GM18909 (cell line): ENCODE measurements at regions not wholly inside any gene's neighbourhood (a gene's known extent, or its start where the extent isn't known, plus 50 kb on each side); places are given as distances from the start of the nearest gene placed in this dataset.
"Not testable (repeated sequence)": the region's sequence is repeated elsewhere in the genome, so short reads cannot be mapped to it uniquely, and the experiment has no call there.

ENCODE experiments used
- ATAC-seq: cut with Tn5 transposase; IDR thresholded peaks from one replicate; pipeline ENCODE4 v1.9.1; 2021; ENCODE audit warnings: mild to moderate bottlenecking; ENCODE audit not compliant: unreplicated experiment, poor library complexity

DNA sequence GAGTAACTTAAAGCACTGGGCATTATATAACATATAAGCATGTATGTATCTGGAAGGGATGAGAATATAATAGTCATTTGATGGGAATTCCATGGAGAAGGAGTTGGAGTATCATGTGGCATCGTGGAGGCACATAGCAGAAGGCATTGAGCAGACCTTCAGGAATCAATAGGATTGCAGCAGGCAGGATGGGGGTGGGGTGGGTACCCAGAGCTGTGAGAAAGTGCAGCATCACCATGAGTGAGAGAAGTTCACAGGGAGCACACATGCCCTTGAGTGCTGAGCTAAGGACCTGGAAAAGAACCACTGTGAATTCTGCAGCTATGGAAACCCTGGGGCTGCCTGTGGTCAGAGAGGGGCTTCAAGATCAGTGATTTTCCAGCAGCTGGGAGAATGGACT, 57.3 kb downstream of the MED10 start:
- no peak for ATAC-seq

DNA sequence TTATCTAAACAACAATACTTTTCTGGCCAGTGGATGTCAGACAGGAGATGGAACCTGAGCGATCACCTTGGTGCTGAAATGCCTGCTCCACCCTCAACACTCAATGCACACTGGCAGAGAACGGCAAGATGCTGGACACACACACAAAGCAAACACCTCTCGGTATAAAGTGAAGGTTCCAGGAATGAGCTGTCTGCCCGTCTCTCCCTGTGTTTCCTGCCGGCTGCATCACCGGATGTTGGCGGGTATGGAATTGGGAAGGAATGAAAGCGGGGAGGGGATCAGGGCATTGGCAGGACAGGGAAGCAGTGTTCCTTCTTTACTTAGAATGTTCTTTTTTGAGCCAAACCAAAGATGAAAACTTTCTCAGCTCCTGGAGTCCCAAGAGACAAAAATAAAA, 59.2 kb downstream of the MED10 start:
- no peak for ATAC-seq

DNA sequence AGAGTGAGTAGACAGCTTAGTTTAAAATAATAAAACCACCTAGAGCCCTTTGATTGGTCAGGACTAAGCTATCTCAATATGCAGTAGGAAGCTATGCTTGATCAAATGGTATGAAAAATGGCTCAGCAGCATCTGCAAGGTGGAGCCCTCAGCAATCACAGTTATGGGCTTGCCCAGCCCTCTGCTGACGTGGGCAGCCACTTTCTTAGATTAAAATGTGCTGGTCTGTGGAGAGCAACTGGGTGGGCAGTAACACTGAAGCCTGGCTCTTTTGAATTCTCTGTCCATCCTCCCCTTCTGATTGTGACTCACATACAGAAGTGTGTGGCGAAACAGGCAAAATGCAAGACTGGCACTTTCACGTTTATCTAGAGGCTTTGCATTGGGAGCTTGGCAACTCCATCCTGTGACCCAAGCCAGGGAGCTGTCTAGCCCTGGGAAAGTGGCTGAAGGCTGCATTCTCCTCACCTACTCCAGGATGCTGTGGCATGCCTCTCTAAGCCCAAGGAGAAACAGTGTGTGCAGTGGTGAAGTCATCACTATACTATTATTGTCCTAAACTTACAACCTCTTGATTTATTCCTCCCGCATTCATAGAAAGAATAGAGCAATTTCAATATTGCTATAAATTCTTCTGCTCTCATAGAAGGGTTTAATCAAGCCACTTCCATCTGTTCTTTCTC, 61.1 kb downstream of the MED10 start:
- ATAC-seq = no peak

DNA sequence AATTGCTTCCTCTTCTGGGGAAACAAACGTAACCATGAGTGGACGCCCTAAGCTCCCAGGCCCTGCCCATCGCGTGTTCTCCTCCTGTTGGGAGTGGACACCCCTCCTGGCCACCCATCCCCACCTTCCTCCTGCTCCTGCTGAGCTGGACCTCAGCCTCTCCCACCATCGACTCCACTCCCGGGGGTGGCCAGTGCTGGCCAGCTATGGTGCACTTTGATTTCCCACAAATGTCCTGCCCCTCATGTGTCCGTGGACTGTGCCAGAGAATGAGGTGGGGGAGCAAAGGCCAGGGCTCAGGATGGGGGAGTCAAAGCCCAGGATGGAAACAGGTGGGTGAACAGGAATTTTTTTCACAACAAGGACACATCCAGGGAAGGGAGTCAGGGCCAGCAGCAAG, 62.8 kb downstream of the MED10 start:
- no peak for ATAC-seq

DNA sequence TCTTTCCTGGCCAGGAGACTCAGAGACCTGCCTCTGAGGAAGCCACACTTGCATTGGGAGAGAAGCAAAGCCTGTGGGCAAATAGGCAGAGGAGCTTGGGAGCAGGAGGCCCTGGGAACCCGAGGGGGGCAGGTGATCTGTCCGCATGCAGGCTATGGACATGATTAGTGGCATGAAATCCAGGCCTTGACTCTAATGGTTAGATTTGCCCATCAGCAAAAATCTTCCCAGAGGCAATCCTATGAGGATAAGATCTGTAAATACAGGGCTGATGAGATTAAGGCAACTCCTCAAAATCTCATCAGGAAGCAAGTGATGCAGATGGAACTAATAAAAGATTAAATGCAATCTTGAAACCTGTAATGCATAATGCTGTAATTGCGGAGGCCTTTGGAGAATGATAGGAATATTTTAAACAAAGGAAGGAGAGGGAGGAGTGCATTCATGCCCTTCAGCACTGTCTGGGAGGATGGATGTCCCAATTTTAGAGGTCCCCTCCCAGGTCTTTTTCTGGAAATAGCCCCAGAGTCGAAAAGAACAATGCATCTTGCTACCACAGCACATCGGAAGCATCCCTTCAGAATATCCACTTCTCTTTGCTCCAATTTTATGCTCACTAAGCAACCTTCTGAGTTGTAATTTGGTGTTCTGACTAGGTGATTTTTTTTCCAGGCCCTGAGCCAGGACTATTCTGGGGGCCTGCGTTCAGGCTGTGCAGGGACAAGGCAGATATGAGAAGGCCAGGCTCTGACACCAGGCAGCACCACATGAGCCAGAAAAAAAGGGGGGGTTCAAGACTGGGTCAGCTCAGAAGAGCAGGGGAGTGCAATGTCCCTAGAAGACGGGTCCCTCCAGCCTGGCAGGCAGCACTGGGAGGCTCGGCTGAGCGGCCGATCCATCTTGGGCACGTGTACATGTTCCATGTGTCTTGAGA, 66.5 kb downstream of the MED10 start:
- ATAC-seq = no peak

DNA sequence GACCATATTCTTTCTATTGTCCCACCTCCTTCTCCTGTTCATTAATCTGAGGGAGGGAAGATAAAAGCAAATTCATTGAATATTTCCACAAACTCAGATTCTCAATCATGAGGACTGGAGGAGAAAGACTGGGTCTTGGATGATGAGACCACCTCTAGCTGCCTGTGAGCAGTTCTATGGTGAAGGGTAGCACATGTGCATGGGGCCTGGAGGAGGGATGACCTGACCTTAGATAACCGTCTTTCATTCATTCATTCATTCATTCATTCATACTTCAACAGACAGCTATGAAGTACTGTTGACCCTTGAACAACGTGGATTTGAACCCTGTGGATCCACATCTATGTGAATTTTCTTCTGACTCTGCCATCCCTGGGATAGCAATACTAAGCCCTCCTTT, 68.4 kb downstream of the MED10 start:
- no peak for ATAC-seq

DNA sequence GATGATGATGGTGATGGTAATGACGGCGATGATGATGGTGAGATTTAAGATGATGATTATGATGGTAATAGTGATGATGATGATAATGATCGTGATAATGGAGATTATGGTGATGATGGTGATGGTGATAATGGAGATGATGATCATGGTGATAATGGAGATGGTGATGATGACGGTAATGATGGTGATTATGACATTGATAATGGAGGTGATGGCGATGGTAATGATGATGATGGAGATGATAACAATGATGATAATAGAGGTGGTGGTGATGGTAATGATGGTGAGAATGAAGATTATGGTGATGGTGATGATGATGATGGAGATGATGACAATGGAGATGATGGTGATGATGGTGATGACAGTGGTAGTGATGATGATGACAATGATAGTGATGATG, 69.7 kb downstream of the MED10 start:
- no peak for ATAC-seq

DNA sequence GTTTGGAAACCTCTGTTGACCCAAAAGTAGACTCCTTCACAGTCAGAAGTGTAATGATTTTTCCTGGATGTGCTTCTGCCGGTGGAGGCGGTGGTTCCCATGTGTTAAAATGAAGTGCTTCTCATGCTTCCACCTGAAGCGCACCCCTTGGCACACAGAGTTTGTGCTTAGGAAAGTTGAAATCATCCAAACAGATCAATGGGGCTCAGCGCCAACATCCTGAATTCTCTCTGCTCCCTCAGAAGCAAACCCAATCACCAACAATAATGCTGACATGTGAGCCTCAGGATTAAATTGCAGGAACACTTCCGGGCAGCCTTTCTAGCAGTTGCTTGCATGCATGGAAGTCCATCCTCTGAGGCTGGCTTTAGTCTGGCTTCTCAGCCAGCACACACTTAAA, 71.0 kb downstream of the MED10 start:
- no peak for ATAC-seq

DNA sequence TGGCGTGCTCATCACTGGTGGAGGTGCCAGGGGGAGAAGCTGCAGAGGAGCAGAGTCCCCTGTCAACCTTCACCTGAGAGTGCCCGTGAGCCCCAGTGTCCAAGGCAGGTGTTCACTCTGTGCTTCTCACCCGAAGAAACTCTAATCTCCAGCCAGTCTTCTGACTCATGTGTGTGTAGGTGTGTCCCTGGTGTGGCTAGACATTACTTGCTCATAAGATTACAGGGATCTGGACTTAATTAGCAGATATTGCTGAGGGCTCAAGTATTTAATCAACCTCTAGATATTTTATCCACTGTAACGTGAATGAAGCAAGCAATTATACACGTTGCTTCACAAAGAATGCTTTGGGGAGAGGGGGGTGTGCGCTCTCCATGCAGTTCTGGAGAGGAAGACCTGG, 72.5 kb downstream of the MED10 start:
- ATAC-seq = no peak

DNA sequence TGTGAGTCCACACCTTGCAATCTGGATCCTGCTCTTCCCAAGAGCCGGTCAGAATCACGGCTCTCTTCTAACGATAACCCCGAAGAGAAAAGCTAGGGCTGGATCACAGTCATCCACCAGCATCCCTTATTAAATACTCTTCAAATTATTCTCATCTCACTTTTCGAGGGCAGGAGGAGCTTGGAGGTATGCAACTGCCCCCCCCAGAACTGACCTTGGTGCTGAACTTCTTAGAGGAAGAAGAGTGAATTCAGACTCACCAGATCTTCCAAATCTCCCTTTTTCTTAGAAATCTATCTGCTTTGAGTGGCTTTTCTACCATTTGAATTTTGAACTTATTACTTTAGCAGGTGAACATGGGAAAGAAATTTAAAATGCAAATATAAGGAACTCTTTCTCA, 75.7 kb downstream of the MED10 start:
- ATAC-seq = no peak

DNA sequence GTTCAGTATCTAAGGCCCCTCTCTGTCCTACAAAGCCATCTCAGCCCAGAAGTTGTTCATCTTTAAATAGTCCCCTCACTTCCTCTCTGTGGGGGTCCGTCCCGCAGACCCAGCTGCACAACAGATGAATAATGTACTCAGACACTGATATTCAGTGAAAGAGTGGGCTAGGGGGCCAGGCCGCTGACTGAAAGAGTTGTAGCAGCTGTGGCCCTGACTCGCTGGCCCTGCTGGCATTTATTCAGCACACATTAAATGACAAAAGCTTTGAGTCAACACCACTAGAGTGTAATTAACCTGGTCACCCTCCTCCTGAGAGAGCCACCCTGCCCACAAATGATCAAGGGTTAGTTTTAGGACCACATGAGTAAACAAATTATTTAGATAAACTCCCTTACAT, 76.3 kb downstream of the MED10 start:
- ATAC-seq = no peak

DNA sequence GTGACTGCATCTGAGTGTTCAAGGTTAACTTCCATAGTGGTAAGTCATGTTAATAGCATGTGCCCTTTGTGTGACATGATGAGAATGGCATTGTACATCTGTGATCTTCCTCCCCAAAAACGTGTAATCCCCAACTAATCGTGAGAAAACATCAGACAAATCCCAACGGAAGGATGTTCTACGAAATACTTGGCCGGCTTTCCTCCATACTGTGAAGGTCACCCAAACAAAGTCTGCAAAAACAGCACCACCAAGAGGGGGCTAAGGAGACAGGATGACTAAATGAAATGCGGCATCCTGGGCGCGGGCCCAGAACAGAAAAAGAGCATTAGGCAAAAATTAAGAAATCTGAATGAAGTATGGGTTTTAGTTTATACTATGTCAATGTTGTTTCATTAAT, 81.8 kb downstream of the MED10 start:
- ATAC-seq = no peak

DNA sequence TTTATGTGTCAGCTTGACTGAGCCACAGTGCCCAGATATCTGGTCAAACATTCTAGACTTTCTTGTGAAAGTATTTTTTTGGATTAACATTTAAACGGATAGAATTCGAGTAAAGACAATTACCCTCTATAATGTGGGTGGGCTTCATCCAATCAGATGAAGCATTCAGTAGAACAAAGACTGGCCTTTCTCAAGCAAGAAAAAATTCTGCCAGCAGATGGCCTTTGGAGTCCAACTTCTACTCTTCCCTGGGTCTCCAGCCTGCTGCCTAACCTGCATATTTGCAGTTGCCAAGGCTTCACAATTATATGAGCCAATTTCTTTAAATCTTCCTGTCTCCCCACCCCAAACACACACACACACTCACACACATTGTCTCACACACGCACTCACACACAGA, 86.4 kb downstream of the MED10 start:
- ATAC-seq = no peak

DNA sequence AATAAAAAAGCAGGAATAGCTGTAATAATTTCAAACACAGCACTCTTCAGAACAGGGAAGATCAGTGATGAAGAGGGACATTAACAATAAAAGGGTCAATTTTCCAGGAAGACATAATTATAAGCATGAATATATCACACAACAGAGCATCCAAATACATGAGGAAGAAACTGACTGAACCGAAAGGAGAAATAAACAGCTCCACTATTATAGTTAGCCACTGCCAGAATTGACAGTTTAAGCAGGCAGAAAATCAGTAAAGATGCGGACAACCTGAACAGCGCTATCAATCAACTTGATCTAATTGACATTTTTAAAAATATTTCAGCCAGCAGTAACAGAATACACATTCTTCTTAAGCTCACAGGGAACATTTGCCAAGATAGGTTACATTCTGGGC, 89.1 kb downstream of the MED10 start:
- ATAC-seq = no peak

DNA sequence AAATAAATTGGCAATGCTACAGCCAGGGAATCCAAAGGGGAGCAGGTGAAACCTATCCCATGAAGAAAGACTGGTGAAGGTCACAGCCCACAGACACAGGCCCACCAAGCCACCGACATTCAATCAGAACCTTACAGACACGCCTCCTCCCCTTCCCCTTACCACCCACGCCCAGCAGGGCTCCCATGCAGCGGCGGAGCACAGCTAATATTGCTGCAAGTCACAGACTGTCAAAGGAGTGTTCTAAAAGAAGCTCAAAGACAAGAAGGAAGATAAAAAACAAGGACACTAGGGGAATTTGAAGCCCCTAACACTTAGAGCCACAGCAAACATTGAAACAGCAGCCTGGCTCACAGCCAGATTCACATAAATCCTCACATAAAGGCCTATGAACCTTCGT, 91.2 kb downstream of the MED10 start:
- no peak for ATAC-seq

DNA sequence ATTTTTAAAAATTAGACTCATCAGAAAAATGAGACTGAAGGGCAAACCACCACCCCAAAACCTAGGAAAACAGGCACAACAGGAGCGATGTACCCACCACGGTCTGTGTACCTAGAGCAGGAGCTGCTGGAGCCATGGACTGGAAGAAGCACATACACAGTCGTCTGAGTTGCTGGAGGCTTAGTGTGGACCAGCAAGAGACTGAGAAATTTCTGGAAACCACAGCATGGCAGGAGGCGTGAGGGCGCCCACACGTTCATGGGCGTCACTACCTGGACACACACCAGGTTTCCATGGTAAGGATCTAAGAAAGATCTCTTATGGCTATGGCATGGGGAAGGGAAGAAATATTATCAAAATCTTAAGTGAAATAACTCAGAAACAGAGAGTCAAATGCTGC, 91.9 kb downstream of the MED10 start:
- ATAC-seq = no peak

DNA sequence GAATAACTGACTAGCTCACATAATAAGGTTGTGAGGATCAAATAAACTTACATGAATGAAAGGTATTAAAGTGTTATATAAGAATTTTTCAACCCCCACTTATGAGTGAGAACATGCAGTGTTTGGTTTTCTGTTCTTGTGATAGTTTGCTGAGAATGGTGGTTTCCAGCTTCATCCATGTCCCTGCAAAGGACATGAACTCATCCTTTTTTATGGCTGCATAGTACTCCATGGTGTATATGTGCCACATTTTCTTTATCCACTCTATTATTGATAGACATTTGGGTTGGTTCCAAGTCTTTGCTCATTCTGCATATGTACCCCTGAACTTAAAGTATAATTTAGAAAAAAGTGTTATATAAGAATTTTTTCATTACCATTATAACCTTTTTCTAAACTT, 93.9 kb downstream of the MED10 start:
- not testable (repeated sequence) for ATAC-seq

DNA sequence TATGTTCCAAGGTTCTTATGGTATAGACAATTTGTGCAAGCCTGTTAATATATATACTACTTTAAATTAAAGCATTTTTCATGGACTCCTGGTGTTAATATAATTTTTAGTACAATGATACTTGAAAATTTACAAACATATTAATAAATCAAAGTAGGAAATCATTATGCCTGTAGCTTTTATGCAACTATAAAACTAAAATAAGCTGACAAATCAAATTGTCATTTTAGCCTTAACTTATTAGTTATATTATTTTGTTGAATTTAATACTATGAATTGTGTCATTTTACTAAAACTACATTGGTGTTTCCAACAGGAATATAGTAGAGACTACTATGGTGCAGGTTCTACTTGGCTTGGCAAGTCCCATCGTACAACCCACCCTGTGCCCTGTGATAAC, 96.0 kb downstream of the MED10 start:
- ATAC-seq = no peak

DNA sequence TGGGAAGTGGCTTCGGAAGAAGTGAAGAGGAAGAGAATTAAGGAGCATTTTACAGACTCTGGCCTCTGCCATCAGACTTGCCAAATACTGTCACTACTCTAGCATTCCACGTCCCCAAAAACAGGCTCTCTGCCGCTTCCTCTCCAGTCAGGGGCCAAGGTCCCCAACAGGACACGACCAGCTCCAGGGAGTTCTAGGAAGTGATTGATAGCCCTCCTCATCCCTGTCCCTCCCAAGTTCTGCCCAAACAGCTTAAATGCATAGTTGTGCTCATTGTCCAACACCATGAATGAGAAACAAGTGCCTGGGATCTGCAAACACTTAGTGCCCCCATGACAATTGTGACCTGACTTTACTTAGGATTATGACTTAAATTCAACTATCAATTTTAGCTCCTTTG, 96.5 kb downstream of the MED10 start:
- ATAC-seq = no peak

DNA sequence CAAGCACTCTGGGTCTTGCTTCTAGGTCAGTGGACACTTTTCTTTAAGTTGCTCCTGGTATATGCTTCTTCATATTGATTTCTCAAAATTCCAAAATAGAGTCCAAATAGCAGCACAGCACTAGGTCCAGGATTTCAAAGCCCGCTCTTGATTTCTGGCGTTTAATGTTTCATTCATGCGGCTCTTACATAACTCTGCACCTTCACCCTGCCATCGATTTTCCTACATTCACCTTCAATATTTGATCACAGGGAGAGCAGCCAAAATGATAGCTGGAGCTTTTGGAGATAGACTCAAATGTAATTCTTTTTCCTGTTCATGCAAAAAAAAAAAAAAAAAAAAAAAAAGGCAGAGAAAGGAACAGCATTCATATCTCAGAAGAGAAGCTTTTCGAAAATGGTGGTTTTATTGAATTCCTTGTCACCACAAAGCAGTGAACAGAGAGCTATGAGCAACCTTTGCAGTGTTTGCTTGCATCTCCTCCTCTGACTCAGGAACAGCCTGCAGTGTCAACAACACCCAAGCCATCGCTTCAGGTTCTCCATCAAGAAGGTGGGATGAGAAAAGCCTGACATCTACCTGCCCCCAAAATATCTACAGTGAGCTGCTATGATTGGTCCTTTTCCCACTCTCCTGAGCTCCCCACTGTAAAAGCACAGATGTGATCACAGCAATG, 97.8 kb downstream of the MED10 start:
- no peak for ATAC-seq

DNA sequence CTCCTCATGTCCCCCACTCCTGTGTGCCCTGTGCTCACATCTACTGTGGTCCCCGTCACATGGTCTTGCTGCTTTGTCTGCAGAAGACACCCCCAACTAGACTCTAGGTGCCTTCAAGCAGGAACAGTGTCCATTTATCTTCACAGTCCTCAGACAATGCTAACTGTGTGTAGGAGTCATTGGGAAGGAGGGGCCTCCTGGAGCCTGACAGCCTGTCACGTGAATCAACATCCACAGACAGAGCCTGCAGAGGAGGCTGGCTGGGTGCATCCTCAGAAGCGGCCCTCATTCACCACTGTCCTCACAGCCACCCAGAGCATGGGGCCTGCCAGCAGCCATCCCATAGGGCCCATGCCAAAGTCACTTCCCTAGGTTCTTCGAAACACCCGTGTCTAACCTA, 98.7 kb downstream of the MED10 start:
- ATAC-seq = no peak
